Naive thymus-derived CD8-positive, alpha-beta T cell (primary cell): ENCODE measurements at regions not wholly inside any gene's neighbourhood (a gene's known extent, or its start where the extent isn't known, plus 50 kb on each side); places are given as distances from the start of the nearest gene placed in this dataset.
"Not testable (repeated sequence)": the region's sequence is repeated elsewhere in the genome, so short reads cannot be mapped to it uniquely, and the experiment has no call there.

Experiments used
- ATAC-seq, 2 donors: fragments of 150-1000 bp; cut with Tn5 transposase in 1 of 2; sonication (Bioruptor Pico), chemical (Tn5 transposase) in 1 of 2; 1 replicate in 1 of 2; 2 replicates in 1 of 2; pipeline ENCODE4 v1.10.0; 2021; ENCODE audit warnings: mild to moderate bottlenecking in 2 of 2, moderate library complexity in 2 of 2
- POLR2A ChIA-PET: fragments of 350-600 bp; sonication (Branson Sonifier 250); formaldehyde crosslinking; loops from one replicate; lab custom pipeline; 2021; ENCODE audit warnings: antibody characterized with exemption; lab: Charles Lee
- DNase-seq, 10 donors: peaks; one replicate each; pipeline versions ENCODE4 v3.0.0 to v3.0.0-alpha.2; 2020 to 2022
- H3K27ac Mint-ChIP-seq, 10 donors: one replicate each; pipeline ENCODE4 v1.8.0; 2020 to 2022; ENCODE audit warnings: mild to moderate bottlenecking in 10 of 10, mixed read lengths in 10 of 10, moderate library complexity in 4 of 10, inconsistent platforms in 1 of 10
- H3K27me3 Mint-ChIP-seq, 5 donors: one replicate each; pipeline ENCODE4 v1.8.0; 2021 to 2022; ENCODE audit warnings: mixed read lengths in 5 of 5
- H3K36me3 Mint-ChIP-seq, 3 donors: one replicate each; pipeline ENCODE4 v1.8.0; 2020 to 2022; ENCODE audit warnings: mixed read lengths in 3 of 3, mild to moderate bottlenecking in 2 of 3, inconsistent platforms in 1 of 3
- H3K4me1 Mint-ChIP-seq, 4 donors: one replicate each; pipeline ENCODE4 v1.8.0; 2021 to 2022; ENCODE audit warnings: mixed read lengths in 4 of 4
- H3K4me3 Mint-ChIP-seq, 10 donors: one replicate each; pipeline ENCODE4 v1.8.0; 2020 to 2022; ENCODE audit warnings: mild to moderate bottlenecking in 10 of 10, mixed read lengths in 10 of 10, moderate library complexity in 6 of 10, inconsistent platforms in 1 of 10
- H3K9me3 Mint-ChIP-seq, 9 donors: one replicate each; pipeline ENCODE4 v1.8.0; 2020 to 2022; ENCODE audit warnings: mixed read lengths in 9 of 9, mild to moderate bottlenecking in 3 of 9, inconsistent platforms in 1 of 9, moderate library complexity in 1 of 9

DNA sequence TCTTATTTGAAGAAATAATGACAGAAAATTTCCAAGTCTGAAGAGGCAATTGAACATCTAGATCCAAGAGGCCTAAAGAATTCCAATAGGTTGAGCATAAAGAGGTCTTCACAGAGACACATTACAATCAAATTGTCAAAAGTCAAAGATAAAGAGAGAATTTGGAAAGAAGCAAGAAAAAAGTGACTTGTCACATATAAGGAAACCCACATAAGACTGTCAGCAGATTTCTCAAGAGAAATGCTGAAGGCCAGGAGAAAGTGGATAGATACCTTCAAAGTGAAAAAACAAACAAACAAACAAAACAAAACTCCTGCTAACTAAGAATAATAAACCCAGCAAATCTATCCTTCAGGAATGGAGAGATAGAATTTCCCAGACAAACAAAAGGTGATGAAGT lies 118.1 kb upstream of the LGR5 start:
- H3K36me3 Mint-ChIP-seq: peaks cover 0 to 28% (median 7%) of the 10 kb centered on the region in 3 donors
- peaks cover 11 to 47% (median 34%) of the 10 kb centered on the region in 9 donors for H3K9me3 Mint-ChIP-seq
- POLR2A ChIA-PET: no interaction called here
- DNase-seq (no peak), ATAC-seq (no peak)
- peaks cover 0 to 9% (median 1%) of the 10 kb centered on the region in 5 donors for H3K27me3 Mint-ChIP-seq
- no peak overlapping the region for H3K4me3 Mint-ChIP-seq
- no peak overlapping the region for H3K27ac Mint-ChIP-seq
- H3K4me1 Mint-ChIP-seq: no peaks in the 10 kb centered on the region

DNA sequence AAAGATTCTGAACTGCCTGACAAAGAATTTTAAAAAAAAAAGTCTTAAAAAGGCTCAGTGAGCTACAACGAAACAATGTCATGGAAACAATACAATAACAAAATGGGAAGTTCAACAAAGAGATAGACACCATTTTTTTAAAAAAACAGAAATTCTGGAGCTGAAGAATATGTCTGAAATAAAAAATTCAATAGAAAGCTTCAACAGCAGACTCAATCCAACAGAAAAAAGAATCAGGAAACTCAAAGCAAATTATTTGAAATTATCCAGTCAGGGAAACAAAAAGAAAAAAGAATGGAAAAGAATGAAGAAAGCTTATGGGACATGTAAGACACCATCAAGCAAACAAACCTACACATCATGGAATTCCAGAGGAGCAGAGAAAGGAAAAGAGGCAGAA lies 118.5 kb upstream of the LGR5 start:
- H3K27me3 Mint-ChIP-seq: peaks cover 0 to 9% (median 1%) of the 10 kb centered on the region in 5 donors
- H3K36me3 Mint-ChIP-seq: peaks cover 0 to 28% (median 7%) of the 10 kb centered on the region in 3 donors
- POLR2A ChIA-PET: no interaction called here
- peaks cover 11 to 47% (median 34%) of the 10 kb centered on the region in 9 donors for H3K9me3 Mint-ChIP-seq
- H3K4me3 Mint-ChIP-seq: no peak overlapping the region
- DNase-seq: no peak
- no peak for ATAC-seq
- no peak overlapping the region for H3K27ac Mint-ChIP-seq
- H3K4me1 Mint-ChIP-seq: no peaks in the 10 kb centered on the region

DNA sequence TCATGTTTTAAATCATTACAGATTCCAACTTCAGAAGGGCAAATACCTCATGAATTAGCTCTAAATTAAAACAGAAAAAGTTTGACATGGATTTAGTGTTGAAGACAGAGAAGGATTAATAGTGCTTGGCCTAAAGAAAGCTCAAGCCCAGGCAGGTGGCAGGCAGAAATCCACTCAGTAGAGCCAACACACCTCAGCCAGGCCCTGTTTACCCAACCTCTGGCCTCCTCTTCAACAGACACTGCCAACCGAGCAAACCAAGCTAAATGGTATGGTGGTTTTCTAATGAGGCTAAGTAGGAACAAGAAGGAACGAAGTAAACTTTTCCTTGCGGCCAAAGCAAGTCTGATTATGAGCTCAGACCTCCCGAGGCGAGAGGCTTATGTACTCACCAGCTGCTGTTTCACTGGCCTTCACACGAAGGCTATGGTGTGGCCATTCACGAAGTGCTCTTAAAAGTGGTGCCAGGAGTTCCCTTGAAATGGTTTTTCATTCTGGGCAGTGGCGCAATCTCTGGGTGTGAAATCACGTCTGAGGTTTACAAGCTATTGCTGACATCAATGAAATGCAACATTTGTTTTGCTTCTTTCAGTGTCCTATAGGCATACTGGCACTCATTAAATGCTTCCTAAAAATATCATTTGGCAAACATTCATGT lies 124.1 kb upstream of the LGR5 start:
- peaks cover 0 to 12% (median 0%) of the 10 kb centered on the region in 3 donors for H3K36me3 Mint-ChIP-seq
- no peak overlapping the region for H3K27ac Mint-ChIP-seq
- no peak overlapping the region for H3K4me3 Mint-ChIP-seq
- peaks cover 0 to 19% (median 14%) of the 10 kb centered on the region in 9 donors for H3K9me3 Mint-ChIP-seq
- peaks cover 0 to 1% (median 0%) of the 10 kb centered on the region in 5 donors for H3K27me3 Mint-ChIP-seq
- POLR2A ChIA-PET: no interaction called here
- no peak for ATAC-seq
- no peaks in the 10 kb centered on the region for H3K4me1 Mint-ChIP-seq
- DNase-seq: no peak

DNA sequence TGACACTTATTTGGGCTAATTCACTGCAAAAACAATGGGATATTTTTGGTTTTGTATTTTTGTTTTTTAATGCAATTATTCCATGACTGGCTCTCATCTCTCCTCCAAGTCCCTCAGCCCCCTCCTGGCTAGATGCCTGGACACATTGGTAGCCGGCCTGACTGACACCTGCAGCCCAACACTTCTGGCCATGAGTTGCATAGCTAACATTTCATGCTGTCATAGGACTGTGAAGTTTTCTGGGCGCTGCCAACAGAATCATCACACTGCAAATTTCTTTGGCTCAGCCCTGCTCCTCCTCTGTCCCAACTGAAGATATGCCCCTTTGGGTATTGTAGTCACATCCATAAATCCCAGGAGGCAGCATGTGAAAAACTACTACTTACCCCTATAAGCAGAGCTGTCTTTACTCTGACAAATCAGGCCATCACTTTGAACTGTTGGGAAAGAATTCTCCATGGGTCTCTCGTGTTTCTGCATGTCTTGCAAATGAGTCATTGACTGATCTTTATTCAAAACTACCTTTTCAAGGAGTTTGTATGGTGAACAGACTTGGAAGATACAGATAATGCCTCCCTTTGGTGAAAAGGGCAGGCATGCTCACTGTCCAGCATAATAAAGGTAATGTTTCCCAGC lies 126.7 kb upstream of the LGR5 start:
- DNase-seq: no peak
- peaks cover 0 to 9% (median 3%) of the 10 kb centered on the region in 9 donors for H3K9me3 Mint-ChIP-seq
- no peak for ATAC-seq
- peaks cover 0 to 2% (median 0%) of the 10 kb centered on the region in 5 donors for H3K27me3 Mint-ChIP-seq
- H3K27ac Mint-ChIP-seq: no peak overlapping the region
- H3K36me3 Mint-ChIP-seq: no peaks in the 10 kb centered on the region
- H3K4me1 Mint-ChIP-seq: no peaks in the 10 kb centered on the region
- POLR2A ChIA-PET: no interaction called here
- no peak overlapping the region for H3K4me3 Mint-ChIP-seq

DNA sequence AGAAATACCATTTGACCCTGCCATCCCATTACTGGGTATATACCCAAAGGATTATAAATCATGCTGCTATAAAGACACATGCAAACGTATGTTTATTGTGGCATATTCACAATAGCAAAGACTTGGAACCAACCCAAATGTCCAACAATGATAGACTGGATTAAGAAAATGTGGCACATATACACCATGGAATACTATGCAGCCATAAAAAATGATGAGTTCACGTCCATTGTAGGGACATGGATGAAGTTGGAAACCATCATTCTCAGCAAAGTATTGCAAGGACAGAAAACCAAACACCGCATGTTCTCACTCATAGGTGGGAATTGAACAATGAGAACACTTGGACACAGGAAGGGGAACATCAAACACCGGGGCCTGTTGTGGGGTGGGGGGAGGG lies 128.0 kb upstream of the LGR5 start:
- H3K27ac Mint-ChIP-seq, H3K4me1 Mint-ChIP-seq, DNase-seq, ATAC-seq, H3K27me3 Mint-ChIP-seq, H3K36me3 Mint-ChIP-seq, H3K4me3 Mint-ChIP-seq, H3K9me3 Mint-ChIP-seq, POLR2A ChIA-PET: not testable (repeated sequence)

DNA sequence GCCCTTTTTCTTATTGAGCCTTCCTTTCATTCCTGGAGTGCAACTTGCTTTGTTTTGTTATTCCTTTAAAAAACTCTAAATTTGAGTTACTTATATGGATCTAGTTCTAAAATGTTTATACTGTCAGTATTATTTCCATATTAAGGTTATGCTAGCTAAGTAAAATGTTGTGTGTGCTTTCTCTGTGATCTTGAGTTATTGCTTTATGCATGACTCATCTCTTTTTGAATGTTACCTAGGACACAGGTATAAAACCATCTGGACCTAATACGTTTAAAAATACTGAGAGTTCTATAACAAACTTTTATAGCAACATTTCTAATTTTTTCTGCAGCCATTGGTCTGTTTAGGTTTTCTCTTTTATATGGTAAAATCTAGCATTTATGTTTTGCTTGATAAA lies 132.8 kb upstream of the LGR5 start:
- Mint-ChIP-seq H3K4me3 (no peak overlapping the region), H3K27ac (no peak overlapping the region)

DNA sequence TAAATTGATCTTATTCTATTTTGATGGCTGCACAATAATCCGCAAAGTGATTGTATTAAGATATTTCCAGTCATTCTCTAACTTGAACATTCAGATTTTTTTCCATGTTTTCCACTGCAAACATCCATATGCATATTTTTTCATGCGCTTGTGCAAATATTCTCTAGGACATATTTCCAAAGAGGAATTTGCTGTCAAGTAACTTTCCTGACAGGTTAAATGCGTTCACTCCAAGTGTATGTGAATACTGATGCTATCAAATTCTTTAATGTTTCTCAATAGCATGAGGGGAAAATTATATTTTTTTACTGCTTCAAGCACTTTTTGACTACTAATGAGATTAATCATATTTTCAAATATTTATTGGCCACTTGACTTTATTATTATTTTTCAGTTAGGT lies 135.3 kb upstream of the LGR5 start:
- Mint-ChIP-seq H3K27me3 (peaks cover 0 to 9% (median 3%) of the 10 kb centered on the region in 5 donors), H3K9me3 (peaks cover 0 to 17% (median 0%) of the 10 kb centered on the region in 9 donors), H3K27ac (no peak overlapping the region), H3K36me3 (peaks cover 0 to 2% (median 0%) of the 10 kb centered on the region in 3 donors), H3K4me1 (no peaks in the 10 kb centered on the region), H3K4me3 (no peak overlapping the region)
- no peak for ATAC-seq
- POLR2A ChIA-PET: no interaction called here
- no peak for DNase-seq

More for the DNA sequence above, 132.8 kb upstream of the LGR5 start:
- Mint-ChIP-seq H3K9me3 (peaks cover 0 to 13% (median 0%) of the 10 kb centered on the region in 9 donors), H3K4me1 (no peaks in the 10 kb centered on the region), H3K36me3 (peaks cover 0 to 2% (median 0%) of the 10 kb centered on the region in 3 donors), H3K27me3 (peaks cover 0 to 2% (median 0%) of the 10 kb centered on the region in 5 donors)
- ATAC-seq (no peak), DNase-seq (no peak)
- POLR2A ChIA-PET: no interaction called here

DNA sequence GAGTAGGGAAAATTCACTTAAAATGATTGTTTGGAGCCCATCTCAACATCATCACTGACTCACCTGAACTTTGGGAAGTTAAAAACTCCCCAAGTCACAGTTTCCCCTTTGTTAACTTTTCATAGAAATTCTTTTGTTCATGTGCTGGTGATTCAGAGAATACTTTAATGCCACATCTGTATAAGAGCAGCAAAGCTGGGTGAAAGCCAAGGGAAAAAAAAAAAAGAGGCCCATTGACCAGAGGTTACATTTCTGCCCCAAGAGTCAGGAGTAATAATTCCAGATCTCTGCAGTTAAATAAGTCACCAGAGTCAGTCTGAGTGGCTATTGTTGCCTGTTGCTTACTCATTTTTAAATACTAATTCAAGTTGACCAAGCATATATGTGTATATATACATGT lies 136.4 kb upstream of the LGR5 start:
- no peaks in the 10 kb centered on the region for H3K4me1 Mint-ChIP-seq
- POLR2A ChIA-PET: no interaction called here
- ATAC-seq: no peak
- no peak overlapping the region for H3K27ac Mint-ChIP-seq
- H3K4me3 Mint-ChIP-seq: no peak overlapping the region
- H3K36me3 Mint-ChIP-seq: peaks cover 0 to 2% (median 0%) of the 10 kb centered on the region in 3 donors
- H3K9me3 Mint-ChIP-seq: peaks cover 0 to 18% (median 0%) of the 10 kb centered on the region in 9 donors
- peaks cover 0 to 13% (median 5%) of the 10 kb centered on the region in 5 donors for H3K27me3 Mint-ChIP-seq
- DNase-seq: no peak

DNA sequence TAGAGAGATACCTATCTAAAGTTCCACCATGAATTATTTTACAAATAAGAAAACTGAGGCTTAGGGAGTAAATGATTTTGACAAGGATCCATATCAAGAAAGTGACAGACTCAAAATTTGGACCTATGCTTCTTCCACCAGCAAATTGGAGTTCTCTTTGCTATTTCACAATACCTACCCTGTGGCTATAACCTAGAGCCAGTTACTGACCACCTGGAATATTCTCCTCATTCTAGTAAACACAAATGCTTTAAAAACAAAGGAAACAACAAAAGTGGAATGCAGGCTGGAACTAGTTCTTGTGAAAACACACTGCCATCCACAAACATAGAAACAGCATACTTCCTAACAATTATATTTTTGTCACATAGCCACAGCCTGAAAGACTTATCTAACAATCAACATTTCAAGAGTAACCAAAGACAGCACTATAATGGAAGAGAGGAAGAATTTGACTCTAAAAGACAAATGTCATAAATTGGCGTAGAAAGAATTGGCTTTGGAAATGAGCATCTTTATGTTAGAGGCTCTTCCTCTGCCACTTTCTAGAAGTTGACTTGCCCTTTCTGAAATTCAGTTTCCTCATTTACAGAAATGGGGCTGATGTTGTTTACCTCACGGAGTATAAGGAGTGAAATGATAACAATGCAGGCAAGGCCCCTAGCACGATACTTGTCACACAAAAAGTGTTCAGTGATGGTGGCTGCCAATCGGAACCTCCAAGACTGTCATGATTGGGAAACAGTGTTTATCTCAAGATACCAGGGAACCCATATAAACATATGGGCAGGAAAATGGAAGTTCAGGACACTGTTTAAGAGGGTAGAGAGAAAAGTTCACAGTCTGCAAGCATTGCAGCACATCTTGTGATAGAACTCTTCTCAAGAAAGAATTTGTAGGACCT lies 138.6 kb upstream of the LGR5 start:
- no peak overlapping the region for H3K4me3 Mint-ChIP-seq
- H3K27me3 Mint-ChIP-seq: peaks cover 0 to 13% (median 5%) of the 10 kb centered on the region in 5 donors
- no peaks in the 10 kb centered on the region for H3K4me1 Mint-ChIP-seq
- POLR2A ChIA-PET: no interaction called here
- H3K9me3 Mint-ChIP-seq: peaks cover 0 to 18% (median 0%) of the 10 kb centered on the region in 9 donors
- DNase-seq (no peak), ATAC-seq (no peak)
- H3K27ac Mint-ChIP-seq: no peak overlapping the region
- no peaks in the 10 kb centered on the region for H3K36me3 Mint-ChIP-seq

DNA sequence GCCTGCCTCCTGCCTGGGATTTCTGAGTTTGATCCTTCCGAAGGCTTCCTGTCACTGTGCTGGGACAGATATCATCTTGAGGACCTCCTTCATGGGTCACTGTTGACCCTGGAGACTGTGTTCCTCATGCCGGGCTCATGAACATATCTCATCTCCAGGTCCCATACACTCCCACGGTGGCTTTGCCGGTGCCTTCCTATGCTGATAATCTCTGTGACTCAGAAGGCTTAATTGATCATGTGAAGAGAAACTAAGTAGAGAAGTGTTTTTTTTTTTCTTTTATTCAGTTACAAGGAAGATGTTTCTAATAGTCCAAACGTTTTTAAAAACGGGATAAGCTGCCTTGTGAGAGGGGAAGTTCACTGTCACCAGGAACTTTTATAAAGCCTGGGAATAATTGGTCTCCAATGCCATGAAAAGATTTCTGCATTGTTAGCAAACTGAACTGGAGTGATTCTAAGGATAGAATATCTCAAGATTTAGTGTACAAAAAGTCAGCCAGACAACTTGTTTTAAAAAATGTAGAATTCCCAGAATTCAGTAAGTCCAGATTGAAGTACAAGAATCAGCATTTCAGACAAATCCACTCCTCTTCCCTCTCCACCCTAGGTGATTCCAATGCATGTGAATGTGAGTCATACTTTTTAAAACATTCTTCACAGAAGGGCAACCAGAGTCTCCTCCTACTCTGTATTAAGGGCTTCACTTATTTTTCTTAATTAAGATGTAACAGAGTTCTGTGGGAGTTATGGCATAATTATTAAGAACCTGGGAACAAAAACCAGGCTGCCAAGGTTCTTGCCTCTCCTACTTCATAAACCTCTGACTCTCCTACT lies 139.8 kb upstream of the LGR5 start:
- H3K27me3 Mint-ChIP-seq: peaks cover 0 to 13% (median 5%) of the 10 kb centered on the region in 5 donors
- H3K36me3 Mint-ChIP-seq: no peaks in the 10 kb centered on the region
- POLR2A ChIA-PET: no interaction called here
- ATAC-seq: no peak
- H3K27ac Mint-ChIP-seq: no peak overlapping the region
- H3K9me3 Mint-ChIP-seq: peaks cover 0 to 18% (median 0%) of the 10 kb centered on the region in 9 donors
- H3K4me1 Mint-ChIP-seq: no peaks in the 10 kb centered on the region
- no peak overlapping the region for H3K4me3 Mint-ChIP-seq
- DNase-seq: no peak

DNA sequence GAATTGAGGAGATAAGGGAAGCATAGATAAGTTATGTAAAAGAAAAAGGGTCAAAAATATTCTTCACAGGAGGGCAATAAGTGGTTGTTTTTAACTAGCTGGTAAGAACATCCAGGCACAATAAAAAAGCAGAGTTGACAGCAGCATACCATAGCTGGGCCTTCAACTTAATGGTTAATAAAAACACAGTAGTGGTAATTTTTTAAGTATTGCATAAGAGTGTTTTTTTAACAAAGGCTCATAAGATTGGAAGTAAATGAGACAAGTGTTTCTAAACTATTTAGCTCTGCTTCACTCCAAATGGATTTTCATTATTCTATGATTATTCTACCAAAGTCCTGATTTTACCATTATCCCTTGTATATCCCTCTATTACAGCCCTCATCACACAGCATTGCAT lies 140.1 kb upstream of the TSPAN8 start:
- Mint-ChIP-seq H3K4me3 (no peak overlapping the region), H3K27ac (no peak overlapping the region), H3K9me3 (peaks cover 0 to 18% (median 0%) of the 10 kb centered on the region in 9 donors), H3K4me1 (no peaks in the 10 kb centered on the region), H3K27me3 (peaks cover 0 to 13% (median 5%) of the 10 kb centered on the region in 5 donors), H3K36me3 (no peaks in the 10 kb centered on the region)
- POLR2A ChIA-PET: no interaction called here
- DNase-seq: no peak
- ATAC-seq: no peak

DNA sequence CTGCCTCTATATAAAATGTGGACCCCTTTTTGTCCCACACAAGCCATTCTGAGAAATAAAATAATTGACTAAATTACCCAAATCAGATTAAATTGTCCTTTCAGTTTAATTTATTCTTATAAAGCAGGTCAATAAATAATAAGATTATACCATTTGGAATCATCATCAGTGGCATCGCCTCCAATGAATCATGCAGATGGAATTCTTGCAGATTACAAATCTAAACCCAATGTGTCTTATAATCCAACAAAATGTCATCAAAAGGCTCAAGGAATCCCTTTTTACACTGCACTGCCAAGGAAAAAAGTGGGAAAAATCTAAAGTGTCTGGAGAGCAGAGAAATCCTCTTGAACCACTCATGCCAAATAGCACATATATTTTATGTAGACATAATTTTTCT lies 138.2 kb upstream of the TSPAN8 start:
- no peak for DNase-seq
- H3K4me3 Mint-ChIP-seq: no peak overlapping the region
- no peak for ATAC-seq

More for the DNA sequence above, 138.2 kb upstream of the TSPAN8 start:
- POLR2A ChIA-PET: no interaction called here
- Mint-ChIP-seq H3K27me3 (peaks cover 2 to 17% (median 8%) of the 10 kb centered on the region in 5 donors), H3K27ac (no peak overlapping the region), H3K36me3 (peaks cover 0 to 5% (median 0%) of the 10 kb centered on the region in 3 donors), H3K9me3 (peaks cover 3 to 32% (median 6%) of the 10 kb centered on the region in 9 donors), H3K4me1 (no peaks in the 10 kb centered on the region)
